Loucy (cell line): ENCODE measurements at regions not wholly inside any gene's neighbourhood (a gene's known extent, or its start where the extent isn't known, plus 50 kb on each side); places are given as distances from the start of the nearest gene placed in this dataset.

ENCODE experiments used
- H2AFZ ChIP-seq: fragments of 200-600 bp; sonication (generic); 2 replicates; pipeline ENCODE4 v1.6.0; 2016; ENCODE audit warnings: antibody characterized with exemption, mild to moderate bottlenecking, low read length, moderate library complexity
- H3F3A ChIP-seq: fragments of 200-600 bp; 2 replicates; pipeline ENCODE4 v1.6.0; 2016; ENCODE audit warnings: antibody characterized with exemption, low read depth, mild to moderate bottlenecking
- H3K27me3 ChIP-seq: fragments of 200-600 bp; sonication (generic); 2 replicates; pipeline ENCODE4 v1.6.1; 2014; ENCODE audit warnings: low read length, mild to moderate bottlenecking; ENCODE audit not compliant: insufficient read depth, poor library complexity, severe bottlenecking
- H3K36me3 ChIP-seq: fragments of 200-600 bp; sonication (generic); 2 replicates; pipeline ENCODE4 v1.6.1; 2016; ENCODE audit warnings: low read length; ENCODE audit not compliant: insufficient read depth
- H3K4me1 ChIP-seq: fragments of 200-600 bp; sonication (generic); 2 replicates; pipeline ENCODE4 v1.5.1; 2014; ENCODE audit warnings: low read length, mild to moderate bottlenecking; ENCODE audit not compliant: insufficient read depth, poor library complexity, severe bottlenecking
- H3K4me2 ChIP-seq: fragments of 200-600 bp; sonication (generic); 2 replicates; pipeline ENCODE4 v1.6.0; 2014; ENCODE audit warnings: antibody characterized with exemption, low read length, low read depth, mild to moderate bottlenecking; ENCODE audit not compliant: poor library complexity, severe bottlenecking
- H3K4me3 ChIP-seq: fragments of 200-600 bp; sonication (generic); 2 replicates; pipeline ENCODE4 v1.5.1; 2014; ENCODE audit warnings: low read length, mild to moderate bottlenecking, mixed read lengths; ENCODE audit not compliant: poor library complexity, severe bottlenecking
- H3K79me2 ChIP-seq: fragments of 200-600 bp; sonication (generic); 2 replicates; pipeline ENCODE4 v1.6.1; 2014; ENCODE audit warnings: low read length; ENCODE audit not compliant: insufficient read depth
- H3K9ac ChIP-seq: fragments of 200-600 bp; sonication (generic); 2 replicates; pipeline ENCODE4 v1.6.0; 2014; ENCODE audit warnings: mild to moderate bottlenecking, low read depth, low read length, moderate library complexity; ENCODE audit not compliant: poor library complexity, severe bottlenecking
- H3K9me2 ChIP-seq: fragments of 200-600 bp; sonication (generic); replicated peaks from 2 replicates; pipeline ENCODE4 v1.6.1; 2016; ENCODE audit warnings: low read depth, low read length, mixed read lengths
- H3K9me3 ChIP-seq: fragments of 200-600 bp; sonication (generic); 2 replicates; pipeline ENCODE4 v1.6.1; 2014; ENCODE audit warnings: mild to moderate bottlenecking, antibody characterized with exemption, low read length, low read depth; ENCODE audit not compliant: insufficient read depth
- H4K20me1 ChIP-seq: fragments of 200-600 bp; sonication (generic); 2 replicates; pipeline ENCODE4 v1.6.0; 2014; ENCODE audit warnings: antibody characterized with exemption, low read length, mild to moderate bottlenecking; ENCODE audit not compliant: insufficient read depth, poor library complexity, severe bottlenecking
- EZH2phosphoT487 ChIP-seq: fragments of 200-600 bp; IDR thresholded peaks from 2 replicates; pipeline ENCODE4 v1.6.1; 2018; ENCODE audit warnings: antibody characterized with exemption, mild to moderate bottlenecking, moderate library complexity, borderline replicate concordance
- TF ChIP-seq, protein P1 (sequence below): fragments of 200-600 bp; sonication (generic); conservative IDR thresholded peaks from 2 replicates; pipeline ENCODE4 v1.5.1; 2014; ENCODE audit warnings: mild to moderate bottlenecking, antibody characterized with exemption, low read length

DNA sequence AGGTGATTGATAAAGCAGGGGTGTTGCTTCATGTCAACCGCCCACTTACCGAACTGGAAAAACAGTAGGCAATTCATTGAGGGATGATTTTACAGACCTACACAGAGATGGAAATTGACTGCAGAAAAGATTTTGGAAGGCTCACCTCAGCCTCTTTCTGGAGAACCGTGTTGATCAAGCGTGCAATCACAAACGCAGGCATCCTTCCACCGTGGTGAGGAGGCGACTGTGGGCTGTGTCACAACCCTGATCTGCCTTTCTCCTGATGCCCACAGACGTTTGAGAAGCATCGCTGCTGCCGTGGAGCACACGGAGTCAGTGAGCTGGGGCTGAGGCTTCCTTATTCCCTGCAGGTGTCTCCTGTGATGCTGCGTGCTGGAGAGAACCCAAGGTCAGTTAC is 132.0 kb downstream of the TMEM18 start:
- H2AFZ ChIP-seq: no peak overlapping the region
- H3K4me1 ChIP-seq: no peaks in the 10 kb centered on the region
- H3K27me3 ChIP-seq: no peaks in the 10 kb centered on the region
- H3K9me2 ChIP-seq: no peaks in the 10 kb centered on the region
- H3K9me3 ChIP-seq: no peaks in the 10 kb centered on the region
- no peaks in the 10 kb centered on the region for H3K79me2 ChIP-seq
- no peaks in the 10 kb centered on the region for H4K20me1 ChIP-seq
- no peak overlapping the region for H3K4me3 ChIP-seq
- TF ChIP-seq, protein P1, sequence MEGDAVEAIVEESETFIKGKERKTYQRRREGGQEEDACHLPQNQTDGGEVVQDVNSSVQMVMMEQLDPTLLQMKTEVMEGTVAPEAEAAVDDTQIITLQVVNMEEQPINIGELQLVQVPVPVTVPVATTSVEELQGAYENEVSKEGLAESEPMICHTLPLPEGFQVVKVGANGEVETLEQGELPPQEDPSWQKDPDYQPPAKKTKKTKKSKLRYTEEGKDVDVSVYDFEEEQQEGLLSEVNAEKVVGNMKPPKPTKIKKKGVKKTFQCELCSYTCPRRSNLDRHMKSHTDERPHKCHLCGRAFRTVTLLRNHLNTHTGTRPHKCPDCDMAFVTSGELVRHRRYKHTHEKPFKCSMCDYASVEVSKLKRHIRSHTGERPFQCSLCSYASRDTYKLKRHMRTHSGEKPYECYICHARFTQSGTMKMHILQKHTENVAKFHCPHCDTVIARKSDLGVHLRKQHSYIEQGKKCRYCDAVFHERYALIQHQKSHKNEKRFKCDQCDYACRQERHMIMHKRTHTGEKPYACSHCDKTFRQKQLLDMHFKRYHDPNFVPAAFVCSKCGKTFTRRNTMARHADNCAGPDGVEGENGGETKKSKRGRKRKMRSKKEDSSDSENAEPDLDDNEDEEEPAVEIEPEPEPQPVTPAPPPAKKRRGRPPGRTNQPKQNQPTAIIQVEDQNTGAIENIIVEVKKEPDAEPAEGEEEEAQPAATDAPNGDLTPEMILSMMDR: no peak
- TF ChIP-seq EZH2phosphoT487: no peak
- no peaks in the 10 kb centered on the region for H3K36me3 ChIP-seq
- H3F3A ChIP-seq: no peaks in the 10 kb centered on the region
- no peak overlapping the region for H3K9ac ChIP-seq
- no peak overlapping the region for H3K4me2 ChIP-seq

DNA sequence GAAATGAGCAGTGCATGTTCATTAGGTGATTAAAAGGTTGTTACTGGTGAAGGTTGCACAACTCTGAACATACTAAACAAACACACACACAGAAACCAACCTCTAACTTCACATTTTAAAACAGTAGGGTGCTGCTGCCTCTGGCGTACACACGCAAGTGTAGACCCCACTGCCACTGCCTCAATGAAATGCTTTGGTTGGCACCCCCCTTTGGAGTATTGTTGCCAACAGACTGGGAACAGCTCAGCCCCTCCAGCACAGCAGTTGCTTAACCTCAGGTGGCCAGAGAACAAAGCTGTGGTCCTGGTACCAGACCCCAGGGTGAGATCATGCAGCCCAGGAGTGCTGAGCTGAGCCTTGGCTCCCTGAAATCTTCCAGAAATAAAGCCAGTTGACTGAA is 138.6 kb downstream of the TMEM18 start:
- Histone ChIP-seq H3K27me3 (no peaks in the 10 kb centered on the region), H2AFZ (no peak overlapping the region), H3K4me1 (no peaks in the 10 kb centered on the region), H3K4me3 (no peak overlapping the region), H3F3A (no peaks in the 10 kb centered on the region), H3K9ac (no peak overlapping the region), H3K9me2 (no peaks in the 10 kb centered on the region), H3K79me2 (no peaks in the 10 kb centered on the region), H3K36me3 (no peaks in the 10 kb centered on the region), H3K9me3 (peaks cover 5% of the 10 kb centered on the region; the same call in 1 of the 2 replicates), H3K4me2 (no peak overlapping the region), H4K20me1 (no peaks in the 10 kb centered on the region)
- TF ChIP-seq, protein P1: no peak
- no peak for TF ChIP-seq EZH2phosphoT487

DNA sequence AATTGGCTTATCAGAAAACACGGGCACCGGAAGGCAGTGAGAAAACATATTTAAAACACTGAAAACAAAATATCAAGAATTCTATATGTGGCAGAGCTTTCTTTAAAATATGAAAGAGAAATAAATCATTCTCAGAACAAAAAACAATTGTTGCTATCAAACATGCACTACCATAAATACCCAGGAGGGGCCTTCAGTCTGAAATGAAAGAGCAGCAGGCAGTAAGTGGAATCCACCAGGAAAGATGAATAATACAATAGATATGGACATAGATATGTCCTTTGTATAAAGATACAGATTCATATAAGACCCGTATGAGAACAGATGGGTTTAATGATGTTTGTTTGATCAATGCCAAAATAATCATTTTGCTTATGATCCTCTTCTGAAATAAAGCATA is 142.0 kb downstream of the TMEM18 start:
- no peaks in the 10 kb centered on the region for H4K20me1 ChIP-seq
- no peak overlapping the region for H3K9ac ChIP-seq
- H3K4me2 ChIP-seq: no peak overlapping the region
- H3K36me3 ChIP-seq: no peaks in the 10 kb centered on the region
- no peaks in the 10 kb centered on the region for H3F3A ChIP-seq
- no peaks in the 10 kb centered on the region for H3K27me3 ChIP-seq
- TF ChIP-seq, protein P1: peak; percentile 40; the same call in 1 of the 2 replicates
- no peak for TF ChIP-seq EZH2phosphoT487
- no peaks in the 10 kb centered on the region for H3K9me2 ChIP-seq
- H3K9me3 ChIP-seq: peaks cover 5% of the 10 kb centered on the region; the same call in 1 of the 2 replicates
- no peak overlapping the region for H3K4me3 ChIP-seq
- H3K4me1 ChIP-seq: no peaks in the 10 kb centered on the region
- H3K79me2 ChIP-seq: no peaks in the 10 kb centered on the region
- H2AFZ ChIP-seq: no peak overlapping the region
